ENCODE measurements at regions not wholly inside any gene's neighbourhood (a gene's known extent, or its start where the extent isn't known, plus 50 kb on each side); places are given as distances from the start of the nearest gene placed in this dataset.

- H3K9me3 ChIP-seq: no peaks in the 10 kb centered on the region
- H3K4me1 ChIP-seq: no peaks in the 10 kb centered on the region
- intact Hi-C loops (cut with DNase I; ENCODE audit: low total_unique reads): no loop called here
- H3K36me3 ChIP-seq: no peaks in the 10 kb centered on the region
- no peak overlapping the region for H3K27ac ChIP-seq
- DNase-seq: no peak
- WGBS, 5 donors: 71 to 82% (median 73%) methylated on average over 4 of the region's 4 CpGs
- no peak overlapping the region for H3K4me3 ChIP-seq
- no peaks in the 10 kb centered on the region for H3K27me3 ChIP-seq (replicated peaks in 1 of 7)
- no peak for TF ChIP-seq CTCF (IDR thresholded peaks at IDR 0.05 in 8 of 11, conservative IDR thresholded peaks at IDR 0.05 in 3 of 11)
- no peak for TF ChIP-seq POLR2A (IDR thresholded peaks at IDR 0.05)
- no peak for TF ChIP-seq POLR2AphosphoS5 (IDR thresholded peaks at IDR 0.05)
Measured at GRCh38 chr20:52542131-52542530, 350.6 kb upstream of the ZFP64 start.

- Histone ChIP-seq H3K36me3 (no peaks in the 10 kb centered on the region), H3K27ac (no peak overlapping the region), H3K4me1 (no peaks in the 10 kb centered on the region), H3K9me3 (no peaks in the 10 kb centered on the region), H3K27me3 (replicated peaks in 1 of 7) (no peaks in the 10 kb centered on the region), H3K4me3 (no peak overlapping the region)
- no peak for DNase-seq
- intact Hi-C loops (cut with DNase I; ENCODE audit: low total_unique reads): no loop called here
- 55 to 90% (median 86%) methylated on average over 1 of the region's 1 CpG for WGBS, 5 donors
- no peak for TF ChIP-seq CTCF (IDR thresholded peaks at IDR 0.05 in 8 of 11, conservative IDR thresholded peaks at IDR 0.05 in 3 of 11)
Measured at GRCh38 chr20:52540509-52540908, 348.9 kb upstream of the ZFP64 start.

- H3K4me3 ChIP-seq: no peak overlapping the region
- intact Hi-C loops (cut with DNase I; ENCODE audit: low total_unique reads): no loop called here
- no peaks in the 10 kb centered on the region for H3K27me3 ChIP-seq (replicated peaks in 1 of 7)
- H3K36me3 ChIP-seq: no peaks in the 10 kb centered on the region
- TF ChIP-seq CTCF (IDR thresholded peaks at IDR 0.05 in 8 of 11, conservative IDR thresholded peaks at IDR 0.05 in 3 of 11) (no peak), POLR2A (IDR thresholded peaks at IDR 0.05) (no peak), POLR2AphosphoS5 (IDR thresholded peaks at IDR 0.05) (no peak)
- H3K27ac ChIP-seq: no peak overlapping the region
- 20 to 25% (median 23%) methylated on average over 2 of the region's 2 CpGs for WGBS, 5 donors
- no peaks in the 10 kb centered on the region for H3K4me1 ChIP-seq
- no peak for DNase-seq
- no peaks in the 10 kb centered on the region for H3K9me3 ChIP-seq
Measured at GRCh38 chr20:52539891-52540290, 348.3 kb upstream of the ZFP64 start.

GRCh38 chr20:52536841-52537400 is 345.3 kb upstream of the ZFP64 start:
- no peaks in the 10 kb centered on the region for H3K36me3 ChIP-seq
- H3K4me1 ChIP-seq: no peaks in the 10 kb centered on the region
- no peak for DNase-seq
- no peak for TF ChIP-seq CTCF (IDR thresholded peaks at IDR 0.05 in 8 of 11, conservative IDR thresholded peaks at IDR 0.05 in 3 of 11)
- no peak for TF ChIP-seq POLR2AphosphoS5 (IDR thresholded peaks at IDR 0.05)
- TF ChIP-seq POLR2A (IDR thresholded peaks at IDR 0.05): no peak
- H3K4me3 ChIP-seq: no peak overlapping the region
- no peaks in the 10 kb centered on the region for H3K27me3 ChIP-seq (replicated peaks in 1 of 7)
- WGBS, 5 donors: 58 to 73% (median 67%) methylated on average over 8 of the region's 8 CpGs
- peaks cover 0 to 2% (median 0%) of the 10 kb centered on the region in 8 donors for H3K9me3 ChIP-seq
- intact Hi-C loops (cut with DNase I; ENCODE audit: low total_unique reads): no loop called here
- H3K27ac ChIP-seq: no peak overlapping the region

Data from spleen (tissue), 11 donors.